ENCODE measurements at regions not wholly inside any gene's neighbourhood (a gene's known extent, or its start where the extent isn't known, plus 50 kb on each side); places are given as distances from the start of the nearest gene placed in this dataset.

DNA sequence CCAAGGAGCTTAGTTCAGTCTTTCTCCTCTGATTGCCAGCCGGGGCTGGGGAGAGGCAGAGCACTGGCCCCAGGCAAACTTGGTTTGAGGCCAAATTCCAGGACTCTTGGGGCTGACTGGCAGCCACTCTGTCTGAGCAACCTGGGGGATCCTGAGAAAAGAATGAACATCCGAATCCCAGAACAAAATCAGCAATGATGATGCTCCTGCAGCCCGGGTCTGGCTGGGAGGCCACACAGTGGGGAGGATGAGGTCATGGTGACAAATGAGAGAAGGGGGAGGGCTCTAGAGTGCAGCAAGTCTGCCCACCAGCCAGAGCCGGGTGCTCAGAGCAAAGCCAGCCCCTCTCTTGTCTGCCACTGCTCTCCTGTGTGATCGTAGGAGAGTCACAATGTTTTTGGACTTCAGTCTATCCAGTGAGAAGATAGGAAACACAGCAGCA is 71.8 kb upstream of the PAX6 start:
- TF ChIP-seq, protein P1, sequence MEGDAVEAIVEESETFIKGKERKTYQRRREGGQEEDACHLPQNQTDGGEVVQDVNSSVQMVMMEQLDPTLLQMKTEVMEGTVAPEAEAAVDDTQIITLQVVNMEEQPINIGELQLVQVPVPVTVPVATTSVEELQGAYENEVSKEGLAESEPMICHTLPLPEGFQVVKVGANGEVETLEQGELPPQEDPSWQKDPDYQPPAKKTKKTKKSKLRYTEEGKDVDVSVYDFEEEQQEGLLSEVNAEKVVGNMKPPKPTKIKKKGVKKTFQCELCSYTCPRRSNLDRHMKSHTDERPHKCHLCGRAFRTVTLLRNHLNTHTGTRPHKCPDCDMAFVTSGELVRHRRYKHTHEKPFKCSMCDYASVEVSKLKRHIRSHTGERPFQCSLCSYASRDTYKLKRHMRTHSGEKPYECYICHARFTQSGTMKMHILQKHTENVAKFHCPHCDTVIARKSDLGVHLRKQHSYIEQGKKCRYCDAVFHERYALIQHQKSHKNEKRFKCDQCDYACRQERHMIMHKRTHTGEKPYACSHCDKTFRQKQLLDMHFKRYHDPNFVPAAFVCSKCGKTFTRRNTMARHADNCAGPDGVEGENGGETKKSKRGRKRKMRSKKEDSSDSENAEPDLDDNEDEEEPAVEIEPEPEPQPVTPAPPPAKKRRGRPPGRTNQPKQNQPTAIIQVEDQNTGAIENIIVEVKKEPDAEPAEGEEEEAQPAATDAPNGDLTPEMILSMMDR (IDR thresholded peaks at IDR 0.05; ENCODE audit: insufficient read depth, low read length, poor library complexity, severe bottlenecking): no peak
- no peak for TF ChIP-seq EZH2phosphoT487 (conservative IDR thresholded peaks at IDR 0.05; ENCODE audit: low read length)
